Large intestine (tissue), 3 donors: ENCODE measurements at regions not wholly inside any gene's neighbourhood (a gene's known extent, or its start where the extent isn't known, plus 50 kb on each side); places are given as distances from the start of the nearest gene placed in this dataset.
"Not testable (repeated sequence)": the region's sequence is repeated elsewhere in the genome, so short reads cannot be mapped to it uniquely, and the experiment has no call there.

Experiments
- DNase-seq, 2 donors: peaks; one replicate each; pipeline versions ENCODE4 v3.0.0 to v3.0.0-alpha.2; 2013
- H3K27ac ChIP-seq: one replicate; pipeline ENCODE4 v1.5.1; 2013; ENCODE audit warnings: low read length
- H3K27me3 ChIP-seq: 2 replicates; pipeline ENCODE4 v1.6.1; 2013; ENCODE audit warnings: low read length; ENCODE audit not compliant: control insufficient read depth, insufficient read depth
- H3K36me3 ChIP-seq: 2 replicates; pipeline ENCODE4 v1.6.1; 2013; ENCODE audit warnings: low read length; ENCODE audit not compliant: control insufficient read depth, insufficient read depth
- H3K4me1 ChIP-seq: one replicate; pipeline ENCODE4 v1.6.1; 2013; ENCODE audit warnings: low read length; ENCODE audit not compliant: control insufficient read depth, insufficient read depth
- H3K4me3 ChIP-seq: one replicate; pipeline ENCODE4 v1.5.1; 2013; ENCODE audit warnings: low read length
- H3K9me3 ChIP-seq: one replicate; pipeline ENCODE4 v1.6.1; 2013; ENCODE audit warnings: mild to moderate bottlenecking, low read depth, low read length, moderate library complexity; ENCODE audit not compliant: control insufficient read depth
- WGBS: methylation state at CpG from one replicate; pipeline ENCODE4 v1.1.5; 2013; ENCODE audit warnings: low lambda C conversion rate; ENCODE audit not compliant: insufficient coverage; 5-methylcytosine and 5-hydroxymethylcytosine counted together

DNA sequence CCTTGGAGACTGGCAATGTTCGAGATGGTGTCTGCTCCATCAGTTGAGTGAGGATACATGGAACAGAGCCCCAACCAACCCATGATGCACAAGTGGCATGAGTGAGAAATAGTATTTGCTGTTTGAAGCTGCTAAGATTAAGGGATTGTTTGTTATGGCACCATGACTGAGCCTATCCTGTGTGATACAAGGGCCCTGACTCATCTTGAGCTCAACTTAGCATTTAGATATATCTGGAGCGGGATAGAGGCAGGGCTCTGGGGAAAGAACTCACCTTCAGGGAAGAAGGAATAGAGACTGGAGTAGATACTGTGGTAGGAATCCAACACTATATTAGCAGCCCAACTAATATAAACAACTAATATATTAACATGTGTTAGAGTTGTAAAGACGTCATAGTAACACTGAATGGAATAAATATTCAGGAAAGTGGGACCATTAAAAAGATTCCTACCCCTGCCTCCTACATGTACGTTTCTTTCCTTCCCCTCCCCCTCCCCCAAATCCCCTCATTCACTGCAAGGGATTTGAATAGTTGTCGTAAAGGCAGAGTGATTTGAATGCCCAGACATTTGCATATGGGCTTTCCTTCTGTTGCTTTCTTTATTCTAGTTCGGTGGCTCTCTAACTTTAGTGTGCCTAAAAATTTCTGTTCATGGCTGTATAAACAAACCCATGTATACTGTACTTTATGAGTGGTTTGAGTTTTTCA is 106.6 kb upstream of the POU3F1 start:
- Histone ChIP-seq H3K27ac (no peak overlapping the region), H3K27me3 (peaks cover 6% of the 10 kb centered on the region), H3K36me3 (no peaks in the 10 kb centered on the region), H3K4me3 (no peak overlapping the region), H3K9me3 (no peaks in the 10 kb centered on the region), H3K4me1 (no peaks in the 10 kb centered on the region)
- 40% methylated on average over 1 of the region's 6 CpGs for WGBS
- no peak for DNase-seq

DNA sequence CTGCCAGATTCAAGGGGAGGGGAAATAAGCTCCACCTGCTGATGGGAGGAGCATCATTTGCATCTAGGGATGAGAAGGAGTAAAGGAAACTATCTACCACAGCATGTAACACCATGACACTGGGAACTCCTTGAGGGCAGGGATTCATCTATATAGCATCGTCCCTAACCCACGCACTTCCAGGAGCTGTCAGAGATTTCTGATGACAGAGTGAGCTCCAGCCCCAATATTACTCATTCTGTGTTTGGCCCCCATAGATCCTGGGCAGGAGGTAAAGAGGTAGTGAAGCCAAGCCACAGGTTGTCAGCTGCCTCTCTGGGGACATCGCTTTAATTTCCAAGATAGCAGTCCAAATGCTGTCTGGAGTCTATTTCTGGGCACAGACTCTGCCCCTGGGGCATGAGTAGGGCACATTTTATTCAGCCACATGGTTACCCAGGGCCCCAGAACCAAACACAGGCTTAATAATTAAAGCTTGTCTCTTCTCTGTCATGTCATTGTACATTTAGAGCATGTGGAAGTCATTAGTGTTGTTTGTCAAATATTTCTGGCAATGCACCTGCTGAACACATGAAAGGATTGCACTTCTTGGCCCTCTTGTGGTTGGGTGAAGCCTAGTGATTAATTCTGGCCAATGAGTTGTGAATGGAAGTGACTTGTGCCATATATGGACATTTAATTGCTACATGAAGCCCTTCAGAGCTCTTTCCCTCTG is 105.9 kb upstream of the POU3F1 start:
- no peaks in the 10 kb centered on the region for H3K4me1 ChIP-seq
- no CpG with 5 or more reads among the region's 3 CpGs for WGBS
- no peaks in the 10 kb centered on the region for H3K36me3 ChIP-seq
- no peaks in the 10 kb centered on the region for H3K9me3 ChIP-seq
- DNase-seq = peak in 1 of 2 donors; percentile 14
- H3K27me3 ChIP-seq = peaks cover 6% of the 10 kb centered on the region
- no peak overlapping the region for H3K4me3 ChIP-seq
- no peak overlapping the region for H3K27ac ChIP-seq

DNA sequence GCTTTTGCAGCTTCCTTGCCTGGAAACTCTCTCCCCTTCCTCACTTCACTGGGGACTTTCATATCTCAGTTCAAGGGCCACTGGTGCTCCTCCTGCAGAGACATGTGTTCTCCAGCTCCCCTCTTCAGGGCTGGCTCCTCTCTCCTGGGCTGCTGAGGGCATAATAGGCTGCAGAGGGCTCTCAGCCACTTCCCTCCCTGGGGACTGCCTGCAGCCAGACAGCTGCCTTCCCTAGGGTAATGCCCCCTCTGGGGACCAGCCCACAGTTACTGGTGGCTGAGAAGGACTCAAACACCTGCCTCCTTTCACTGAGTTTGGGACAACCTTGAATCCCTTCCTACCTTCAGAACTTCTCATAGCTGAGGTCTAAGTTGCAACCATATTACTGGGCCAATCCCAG is 104.8 kb upstream of the POU3F1 start:
- no peaks in the 10 kb centered on the region for H3K36me3 ChIP-seq

DNA sequence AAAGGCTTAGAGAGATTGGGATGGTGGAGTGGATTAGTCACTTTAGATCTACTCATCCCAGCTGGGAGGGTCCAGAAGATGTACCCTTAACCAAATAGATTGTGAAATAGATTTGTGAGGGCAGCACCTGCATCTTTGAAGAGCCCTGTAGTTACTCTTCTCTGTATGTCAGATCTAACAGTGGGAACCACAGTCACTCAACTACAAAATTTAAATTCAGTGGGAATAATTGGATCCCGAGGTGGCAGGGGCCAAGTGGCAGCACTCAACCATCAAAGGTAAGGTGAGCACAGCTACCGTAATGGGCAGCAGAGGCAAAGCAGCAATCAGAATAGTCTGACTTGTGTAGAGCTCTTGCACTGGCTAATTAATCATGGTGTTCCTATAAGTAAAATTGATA is 99.5 kb upstream of the POU3F1 start:
- peaks cover 24% of the 10 kb centered on the region for H3K27me3 ChIP-seq
- not testable (repeated sequence) for H3K4me3 ChIP-seq, H3K36me3 ChIP-seq, H3K27ac ChIP-seq, DNase-seq, H3K9me3 ChIP-seq, H3K4me1 ChIP-seq
- WGBS = no CpG with 5 or more reads among the region's 2 CpGs

More for the DNA sequence above, 104.8 kb upstream of the POU3F1 start:
- H3K9me3 ChIP-seq = no peaks in the 10 kb centered on the region
- H3K4me3 ChIP-seq = no peak overlapping the region
- H3K27ac ChIP-seq = no peak overlapping the region
- no peaks in the 10 kb centered on the region for H3K4me1 ChIP-seq
- peaks cover 6% of the 10 kb centered on the region for H3K27me3 ChIP-seq
- DNase-seq = no peak

DNA sequence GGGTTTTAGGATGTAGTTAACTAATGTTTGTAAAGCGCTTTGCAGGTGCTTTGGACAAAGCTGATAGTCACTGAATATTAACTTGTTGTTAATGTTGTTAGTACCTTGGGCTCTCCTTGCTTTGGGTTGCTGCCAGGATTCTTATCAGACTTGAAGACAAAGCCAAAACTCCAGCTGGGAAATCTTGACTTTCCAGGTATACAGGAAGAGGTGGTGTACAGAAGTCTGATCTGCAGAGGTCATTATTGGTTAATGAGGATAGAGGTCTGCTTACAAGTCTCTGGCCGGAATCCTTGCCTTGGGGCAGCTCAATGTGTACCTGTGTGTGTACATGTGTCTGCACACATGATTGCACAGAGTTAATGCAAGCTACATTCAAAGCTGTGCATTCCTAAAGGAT is 96.0 kb upstream of the POU3F1 start:
- Histone ChIP-seq H3K27ac (no peak overlapping the region), H3K4me3 (no peak overlapping the region), H3K27me3 (peaks cover 56% of the 10 kb centered on the region), H3K4me1 (no peaks in the 10 kb centered on the region), H3K36me3 (no peaks in the 10 kb centered on the region), H3K9me3 (no peaks in the 10 kb centered on the region)
- no peak for DNase-seq
- 100% methylated on average over 1 of the region's 2 CpGs for WGBS

DNA sequence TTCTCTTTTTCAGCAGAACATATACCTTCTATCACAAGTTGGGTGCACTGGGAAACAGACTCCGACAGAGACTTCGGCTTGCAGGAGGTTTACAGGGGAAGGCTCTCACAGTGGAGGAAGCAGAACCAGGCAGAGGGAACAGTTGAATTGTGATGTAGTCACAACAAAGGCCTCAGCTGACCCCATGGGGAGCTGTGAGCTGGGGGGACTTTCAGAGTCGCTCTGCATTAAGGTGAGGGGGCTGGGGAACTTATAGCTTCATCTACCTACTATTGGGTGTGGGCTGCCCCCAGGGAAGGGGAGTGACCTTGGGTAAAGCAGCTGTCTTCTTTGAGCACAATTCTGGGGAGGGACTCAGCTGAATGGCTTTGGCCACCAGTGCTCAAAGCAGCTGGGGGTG is 94.9 kb upstream of the POU3F1 start:
- H3K27ac ChIP-seq = no peak overlapping the region
- no CpG with 5 or more reads among the region's 3 CpGs for WGBS
- no peaks in the 10 kb centered on the region for H3K9me3 ChIP-seq
- no peak overlapping the region for H3K4me3 ChIP-seq
- peaks cover 67% of the 10 kb centered on the region for H3K27me3 ChIP-seq
- no peak for DNase-seq
- H3K4me1 ChIP-seq = no peaks in the 10 kb centered on the region
- no peaks in the 10 kb centered on the region for H3K36me3 ChIP-seq

DNA sequence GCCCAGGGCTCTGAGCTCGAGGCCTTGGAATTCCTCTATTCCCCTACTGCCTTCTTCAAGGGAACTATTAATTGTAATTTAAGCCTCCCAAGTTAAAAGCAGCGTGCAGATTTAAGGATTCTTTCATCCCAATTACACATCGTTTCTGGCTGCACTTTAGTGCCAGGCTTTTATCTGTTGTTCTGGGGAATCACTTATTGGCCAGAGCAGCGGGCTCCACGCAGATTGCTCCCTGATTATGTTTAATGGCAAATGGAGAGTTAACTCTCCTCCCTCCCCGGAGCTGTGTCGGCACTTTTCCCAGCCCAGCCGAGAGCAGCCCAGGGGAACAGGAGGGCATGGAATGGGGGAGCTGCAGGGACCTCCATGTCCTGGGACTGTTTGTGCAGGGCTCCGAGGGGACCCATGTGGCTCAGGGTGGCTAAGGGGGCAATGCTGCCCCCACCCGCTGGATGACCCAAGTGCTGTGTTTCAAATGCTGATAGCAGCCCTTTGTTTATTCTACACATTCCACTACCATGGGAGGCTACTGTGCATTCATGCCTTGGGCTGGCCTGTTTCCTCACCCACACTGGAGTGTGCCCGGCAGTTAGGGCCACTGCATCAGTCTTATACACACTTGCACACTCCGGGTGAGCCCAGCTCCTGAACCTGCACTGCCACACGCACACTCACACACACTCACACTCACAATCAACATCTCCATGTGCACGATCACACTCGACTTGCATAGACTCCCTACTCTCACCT is 93.3 kb upstream of the POU3F1 start:
- no peaks in the 10 kb centered on the region for H3K4me1 ChIP-seq
- no peak overlapping the region for H3K27ac ChIP-seq
- WGBS = 20% methylated on average over 1 of the region's 15 CpGs
- H3K36me3 ChIP-seq = no peaks in the 10 kb centered on the region
- peaks cover 83% of the 10 kb centered on the region for H3K27me3 ChIP-seq
- no peak for DNase-seq
- H3K9me3 ChIP-seq = no peaks in the 10 kb centered on the region
- H3K4me3 ChIP-seq = no peak overlapping the region

DNA sequence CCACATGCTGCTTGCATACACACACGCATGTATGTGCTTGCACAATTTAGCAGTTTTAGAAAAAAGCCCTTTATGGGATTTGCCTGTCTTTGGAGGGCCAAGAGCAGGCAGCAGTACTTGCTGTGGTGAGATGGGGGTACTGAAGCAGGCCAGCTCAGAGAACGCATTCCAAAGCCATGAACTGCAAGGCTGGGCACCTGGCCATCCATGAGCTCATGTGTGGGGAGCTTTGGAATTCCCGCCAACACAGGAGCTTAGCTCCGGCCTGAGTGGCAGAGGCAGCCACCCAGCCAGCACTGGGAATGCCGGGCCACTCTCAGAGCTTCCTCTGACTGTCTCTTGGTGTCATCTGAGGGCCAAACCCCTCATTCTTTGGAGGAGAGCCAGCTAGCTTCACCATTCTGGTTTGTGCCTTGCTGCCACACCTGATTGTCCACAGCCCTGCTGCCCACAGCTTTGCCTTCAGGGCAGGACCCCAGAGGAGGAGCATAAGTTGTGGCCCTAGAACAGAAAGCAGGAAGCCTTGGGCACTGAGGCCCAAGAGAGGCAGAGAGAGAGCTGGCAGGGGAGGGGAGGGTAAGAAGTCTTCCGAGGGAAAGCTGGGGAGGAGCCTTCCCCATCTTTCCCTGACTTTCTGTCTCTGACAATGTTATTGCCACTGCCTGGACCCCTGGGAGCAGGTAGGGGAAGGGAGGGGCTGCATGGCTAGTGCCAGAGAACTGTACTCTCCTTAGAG is 92.1 kb upstream of the POU3F1 start:
- no CpG with 5 or more reads among the region's 6 CpGs for WGBS
- H3K27me3 ChIP-seq = peaks cover 92% of the 10 kb centered on the region

DNA sequence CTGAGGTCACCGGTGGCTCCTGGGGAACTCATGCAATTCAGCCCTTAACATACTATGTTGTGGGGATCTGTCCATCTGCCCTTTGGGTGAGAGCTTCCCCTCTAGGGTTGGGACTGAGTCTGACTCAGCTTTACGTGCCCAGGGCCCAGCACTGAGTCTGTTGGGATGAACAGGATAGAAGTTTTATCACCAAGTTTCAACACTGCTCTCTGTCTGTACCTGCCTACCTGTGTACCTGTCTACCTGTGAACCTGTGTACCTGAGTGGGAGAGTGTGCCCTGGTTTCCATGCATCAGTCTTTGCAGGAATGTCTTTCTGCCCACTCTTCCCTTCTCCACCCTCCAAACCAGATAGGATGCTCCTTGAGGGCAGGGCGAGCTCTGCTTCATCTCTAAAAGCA is 90.6 kb upstream of the POU3F1 start:
- Histone ChIP-seq H3K27ac (no peak overlapping the region), H3K4me1 (no peaks in the 10 kb centered on the region), H3K27me3 (peaks cover 89% of the 10 kb centered on the region), H3K9me3 (no peaks in the 10 kb centered on the region), H3K4me3 (no peak overlapping the region), H3K36me3 (no peaks in the 10 kb centered on the region)
- no CpG with 5 or more reads among the region's 3 CpGs for WGBS
- no peak for DNase-seq

More for the DNA sequence above, 92.1 kb upstream of the POU3F1 start:
- no peak overlapping the region for H3K4me3 ChIP-seq
- no peaks in the 10 kb centered on the region for H3K36me3 ChIP-seq
- no peak overlapping the region for H3K27ac ChIP-seq
- H3K4me1 ChIP-seq = no peaks in the 10 kb centered on the region
- no peaks in the 10 kb centered on the region for H3K9me3 ChIP-seq
- DNase-seq = peak; percentile 53 to 54
